GM18519 (cell line): ENCODE measurements at regions not wholly inside any gene's neighbourhood (a gene's known extent, or its start where the extent isn't known, plus 50 kb on each side); places are given as distances from the start of the nearest gene placed in this dataset.

Experiments used
- ATAC-seq: cut with Tn5 transposase; IDR thresholded peaks from one replicate; pipeline ENCODE4 v1.9.1; 2021; ENCODE audit warnings: mild to moderate bottlenecking, moderate library complexity; ENCODE audit not compliant: unreplicated experiment, low FRiP score

DNA sequence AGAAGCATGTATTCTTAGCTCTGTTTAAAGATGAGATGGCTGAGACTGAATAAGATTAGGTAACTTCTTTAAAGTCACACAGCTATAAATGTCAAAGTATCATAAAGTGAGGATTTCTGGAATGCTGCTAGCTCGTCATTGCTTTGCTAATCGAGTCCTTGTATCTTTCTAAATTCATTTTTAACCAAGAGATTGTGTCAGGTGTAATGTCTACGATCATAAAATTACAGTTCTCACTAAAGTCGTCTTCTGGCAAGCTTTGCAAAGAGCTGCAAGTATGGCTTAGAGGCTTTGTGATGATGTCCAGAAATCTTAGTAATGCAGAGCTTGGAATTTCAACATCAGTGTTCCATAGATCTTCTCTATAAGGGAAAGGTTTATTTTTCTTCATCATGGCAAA, 569.8 kb downstream of the LMO4 start:
- no peak for ATAC-seq

DNA sequence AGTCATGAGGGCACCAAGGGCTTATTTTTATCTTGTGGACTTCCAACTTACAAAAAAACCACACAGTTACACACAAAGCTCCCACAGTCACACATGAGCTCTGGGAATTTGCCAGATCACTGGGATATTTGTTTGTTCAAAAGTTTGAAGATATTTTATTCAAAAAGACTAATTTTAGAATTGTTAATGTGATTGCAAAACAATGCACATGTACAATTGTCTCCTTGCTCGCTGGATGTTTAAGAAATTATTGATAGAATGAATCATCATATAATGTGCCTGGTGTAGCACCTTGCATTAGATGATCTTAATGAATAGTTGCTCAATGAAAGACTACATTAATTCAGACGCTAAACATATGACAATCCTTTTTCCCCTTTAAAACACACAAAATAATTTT, 570.3 kb downstream of the LMO4 start:
- ATAC-seq, result no peak

DNA sequence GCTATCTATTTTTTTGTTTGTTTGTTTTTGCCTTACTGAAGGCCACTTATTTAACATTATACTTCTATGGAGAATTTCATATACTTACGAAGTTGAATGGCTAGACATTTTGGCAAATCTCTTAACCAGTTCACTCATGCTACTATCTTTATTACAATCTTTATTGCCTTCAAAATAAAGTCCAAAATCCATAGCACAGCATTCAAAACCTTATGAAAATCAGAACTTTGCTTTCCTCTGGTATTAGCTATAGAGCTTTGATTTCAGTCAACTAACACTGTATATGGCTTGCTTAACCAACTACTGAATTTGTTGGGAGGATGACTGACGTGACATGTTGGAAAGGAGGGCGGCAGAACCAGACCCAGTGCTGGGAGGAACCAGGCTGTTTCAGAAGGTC, 571.1 kb downstream of the LMO4 start:
- ATAC-seq, result no peak

DNA sequence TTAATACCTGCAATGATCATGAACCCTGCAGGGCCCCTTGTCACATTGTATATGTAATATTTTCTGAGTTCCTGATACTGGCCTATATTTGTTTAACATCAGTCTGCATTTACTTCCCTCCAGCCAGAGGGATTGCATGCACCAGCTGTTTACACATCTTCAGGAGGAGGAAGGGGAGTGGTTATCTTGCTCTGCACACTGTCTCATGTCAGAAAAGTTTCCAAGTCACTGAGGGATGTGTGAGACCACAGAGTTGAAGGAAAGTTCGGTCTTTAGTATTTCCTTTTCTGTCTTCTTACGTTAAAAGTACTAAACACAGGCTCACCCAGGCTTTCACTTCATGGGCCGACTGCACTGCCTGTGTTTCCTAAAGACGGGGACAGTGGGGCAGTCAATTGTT, 574.1 kb downstream of the LMO4 start:
- ATAC-seq, result no peak

DNA sequence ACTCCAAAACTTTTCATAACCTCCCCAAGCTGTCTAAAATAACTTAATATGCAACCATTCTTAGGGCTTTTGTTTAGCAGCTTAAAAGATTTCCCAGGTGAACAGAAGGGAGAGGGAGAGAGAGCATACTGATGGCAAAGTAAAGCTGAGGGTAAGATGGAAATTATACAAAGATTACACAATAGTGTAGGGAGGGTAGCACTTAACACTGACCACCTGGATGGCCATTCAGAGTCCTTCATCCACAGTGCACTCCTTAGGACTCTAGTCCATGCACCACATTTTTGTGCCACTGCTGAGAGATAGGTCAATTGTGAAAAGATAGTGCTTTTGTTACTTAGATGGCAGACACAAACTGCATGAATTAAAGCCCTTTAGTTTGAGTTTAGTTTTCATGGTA, 574.6 kb downstream of the LMO4 start:
- no peak for ATAC-seq

DNA sequence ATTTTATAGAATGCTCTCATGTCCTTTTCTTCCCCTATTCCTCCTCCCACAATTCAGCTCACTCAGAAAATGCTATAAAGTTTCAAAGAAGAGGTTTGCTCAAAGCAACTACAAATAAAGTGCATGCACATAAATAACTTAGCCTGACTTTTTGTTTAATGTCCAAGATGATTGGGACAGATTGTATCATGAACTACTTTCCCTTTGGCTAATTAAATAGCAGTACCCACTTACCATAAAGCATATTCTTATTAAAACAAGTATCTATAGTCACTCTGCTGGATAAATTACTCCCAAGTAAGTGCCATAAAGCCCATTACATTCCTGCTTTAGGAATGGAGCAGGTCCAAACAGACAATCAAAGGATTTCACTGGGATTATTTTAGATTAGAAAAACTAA, 576.0 kb downstream of the LMO4 start:
- no peak for ATAC-seq

DNA sequence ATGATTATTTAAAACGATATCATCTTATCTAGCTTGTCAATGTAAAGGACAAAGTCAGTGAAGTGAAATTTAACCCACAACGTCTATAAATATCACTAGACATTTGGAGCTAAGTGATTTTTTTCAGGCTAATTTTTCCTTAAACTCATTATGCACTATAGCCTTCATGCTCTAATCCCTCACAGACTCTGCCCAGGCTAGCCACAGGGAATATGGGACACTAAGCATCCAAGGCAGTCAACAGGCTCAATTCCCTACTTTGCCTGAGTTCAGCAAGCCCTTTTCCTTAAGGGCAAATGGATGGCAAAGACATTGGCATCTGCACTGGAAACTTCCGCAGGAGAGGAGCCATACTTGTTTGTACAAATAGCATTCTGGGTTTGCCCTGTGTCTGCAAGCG, 577.0 kb downstream of the LMO4 start:
- ATAC-seq, result no peak

DNA sequence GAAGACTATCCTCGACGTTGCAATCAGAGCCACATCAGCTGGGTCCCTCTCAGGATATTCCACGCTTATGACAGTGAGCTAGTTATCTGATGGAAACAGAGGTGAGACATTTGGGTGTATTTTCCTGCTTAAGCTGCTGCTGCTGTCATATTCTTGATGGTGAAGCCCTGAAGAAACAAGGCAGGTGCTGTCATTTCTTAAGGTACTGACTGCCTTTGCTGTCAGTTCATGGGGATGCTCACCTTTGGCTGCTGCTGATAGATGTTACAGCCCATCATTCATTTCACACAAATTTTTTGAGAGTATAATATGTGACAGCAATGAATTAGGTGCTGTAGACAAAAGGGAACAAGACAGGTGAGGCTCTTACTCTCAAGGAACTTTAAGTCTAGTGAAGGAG, 577.4 kb downstream of the LMO4 start:
- ATAC-seq, result no peak

DNA sequence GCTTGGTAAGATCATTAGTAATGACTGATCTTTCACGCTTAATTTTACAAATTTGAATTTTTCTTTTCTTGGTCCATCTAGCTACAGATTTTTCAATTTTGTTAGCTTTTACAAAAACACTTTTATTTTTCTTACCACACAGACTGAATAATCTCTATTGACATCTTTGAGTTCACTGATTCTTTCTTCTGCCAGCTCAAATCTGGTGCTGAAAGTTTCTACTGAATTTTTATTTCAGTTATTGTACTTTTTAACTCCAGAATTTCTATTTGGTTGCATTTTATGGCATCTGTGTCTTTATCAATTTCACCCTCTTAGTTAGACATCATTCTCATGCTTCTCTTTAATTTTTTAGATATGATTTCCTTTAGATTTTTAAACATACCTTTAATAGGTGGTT, 584.7 kb downstream of the LMO4 start:
- no peak for ATAC-seq

DNA sequence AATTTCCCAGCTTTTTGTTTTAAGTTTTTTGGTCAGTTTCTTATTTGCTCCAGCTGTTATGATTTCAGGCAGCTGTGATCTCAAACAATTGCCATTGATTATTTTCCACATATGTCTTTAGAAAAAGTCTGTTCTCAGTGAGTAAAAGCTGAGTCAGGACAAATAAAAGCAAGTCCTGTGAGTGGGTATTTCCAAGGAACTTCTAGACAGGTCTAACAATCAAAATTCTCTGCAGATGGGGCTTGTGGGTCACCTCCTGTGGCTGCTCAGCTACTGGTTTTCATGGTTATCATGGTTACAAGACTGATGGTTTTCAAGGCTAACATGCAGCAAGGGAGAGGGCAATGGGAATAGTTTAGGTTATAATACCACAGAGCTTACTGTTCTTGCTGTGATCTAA, 585.7 kb downstream of the LMO4 start:
- no peak for ATAC-seq

DNA sequence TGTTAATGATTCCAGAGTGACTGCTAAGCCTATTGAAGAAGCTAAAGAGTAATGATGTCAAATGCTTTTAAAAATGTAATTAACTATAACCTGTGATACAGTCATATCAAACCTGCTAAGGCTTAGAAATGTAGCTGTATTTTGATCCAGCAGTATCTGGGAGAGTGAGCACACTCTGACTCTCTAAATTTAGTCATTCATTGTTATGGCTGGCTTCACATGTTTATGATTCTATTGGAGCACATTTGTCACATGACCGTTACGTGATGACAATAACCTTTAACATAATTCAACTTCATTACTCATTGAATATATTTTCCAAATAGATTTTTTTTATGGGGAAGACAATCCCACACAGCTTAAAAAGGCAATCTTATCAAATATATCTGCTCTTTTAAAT, 587.1 kb downstream of the LMO4 start:
- ATAC-seq, result no peak

DNA sequence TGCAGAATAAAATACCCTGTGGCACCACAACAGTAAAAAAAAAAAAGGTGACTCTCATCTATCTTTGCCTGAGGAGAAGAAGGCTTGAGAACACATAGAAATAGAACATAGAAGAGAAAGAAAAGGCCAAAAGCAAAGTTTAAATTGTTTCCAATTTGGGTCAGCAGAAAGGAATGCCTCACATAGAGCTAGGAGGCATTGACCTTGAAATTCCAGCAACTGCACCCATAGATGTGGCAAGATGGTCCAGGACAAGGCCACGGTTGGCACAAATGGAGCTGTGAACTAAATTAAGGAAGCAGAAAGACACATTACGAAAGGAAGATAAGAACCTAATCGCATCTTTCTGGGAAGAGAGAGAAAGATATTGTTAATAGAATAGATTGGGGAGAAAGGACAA, 588.3 kb downstream of the LMO4 start:
- ATAC-seq, result no peak

DNA sequence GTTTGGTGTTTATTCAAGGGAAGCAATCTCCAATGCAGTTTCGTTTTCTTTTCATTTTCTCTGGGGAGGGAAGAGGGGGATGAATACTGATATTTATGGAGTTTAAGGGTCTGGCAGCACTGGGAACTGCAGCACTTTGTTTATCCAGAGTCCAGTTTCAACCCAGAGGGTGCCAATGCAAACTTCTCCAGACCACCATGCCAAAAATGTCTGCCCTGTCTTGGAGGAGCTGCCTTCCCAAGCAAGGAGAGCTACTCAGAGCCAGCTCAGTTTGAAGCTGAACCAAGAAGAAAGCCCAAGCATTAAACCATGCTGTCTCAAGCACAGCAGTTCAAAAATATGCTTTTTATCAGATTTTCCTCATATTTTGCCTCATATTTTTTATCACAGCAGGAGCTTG, 589.7 kb downstream of the LMO4 start:
- ATAC-seq, result no peak

DNA sequence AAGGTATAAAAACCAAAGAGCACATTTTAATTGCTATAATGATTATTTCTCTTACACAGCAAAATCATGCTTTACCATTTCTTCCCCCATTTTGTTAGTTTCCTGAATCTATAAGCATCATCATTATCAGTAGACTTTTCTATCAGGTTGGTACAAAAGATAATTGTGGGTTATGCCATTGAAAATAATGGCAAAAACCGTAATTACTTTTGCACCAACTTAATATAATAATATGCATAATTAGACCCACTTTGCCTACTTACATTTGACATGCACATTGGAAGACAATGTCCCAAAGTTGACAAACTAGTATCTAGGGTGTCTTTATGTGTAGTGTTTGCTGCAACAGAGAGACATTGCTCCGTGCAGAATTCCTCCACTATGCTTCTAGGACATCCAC, 594.2 kb downstream of the LMO4 start:
- no peak for ATAC-seq

DNA sequence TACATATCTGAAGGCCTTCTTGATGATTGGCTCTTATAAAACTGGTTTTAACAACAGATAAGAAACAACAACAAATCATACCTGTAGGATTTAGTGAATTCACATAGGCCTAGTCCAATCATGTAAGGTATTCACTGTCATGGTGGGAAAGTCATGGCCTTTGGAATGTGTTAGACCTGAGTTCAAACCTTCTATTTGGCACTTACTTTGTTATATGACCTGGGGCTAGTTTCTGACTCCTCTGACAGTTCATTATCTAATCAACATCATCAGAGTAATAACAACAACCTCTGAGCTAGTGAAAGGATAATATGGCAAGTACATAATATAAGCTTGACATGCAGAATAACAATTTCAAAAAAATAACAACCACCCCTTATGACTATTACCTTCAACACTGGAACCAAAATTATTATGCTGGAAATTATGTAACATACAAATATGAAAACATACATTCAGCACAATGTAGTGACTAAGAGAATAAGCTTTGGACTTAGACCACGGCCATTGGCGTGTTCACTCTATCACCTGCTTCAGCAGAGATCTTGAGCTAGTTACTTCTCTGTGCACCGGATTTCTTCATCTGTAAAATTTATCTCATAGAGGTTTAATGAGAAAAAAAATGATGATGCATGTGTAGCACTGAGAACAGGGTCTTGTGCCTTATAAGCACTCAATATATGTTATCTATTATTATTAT, 597.6 kb downstream of the LMO4 start:
- no peak for ATAC-seq

DNA sequence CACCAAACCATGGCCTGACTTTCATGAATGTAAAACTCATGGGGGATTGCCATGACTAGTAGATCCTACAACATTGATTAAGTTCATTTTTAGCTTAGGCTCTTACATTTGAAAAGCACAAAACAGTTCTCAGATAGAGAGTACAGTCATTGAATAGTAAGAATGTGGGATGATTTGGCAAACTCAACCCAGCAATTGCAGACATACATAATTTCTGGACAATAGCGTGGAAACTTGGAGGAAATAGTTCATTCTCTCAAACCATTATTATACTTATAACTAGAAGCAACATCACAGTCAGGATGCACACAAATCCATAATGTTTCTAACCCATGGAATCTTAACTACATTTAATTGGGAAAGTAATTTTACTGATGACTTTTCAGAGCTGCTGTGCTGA, 598.2 kb downstream of the LMO4 start:
- ATAC-seq, result no peak

DNA sequence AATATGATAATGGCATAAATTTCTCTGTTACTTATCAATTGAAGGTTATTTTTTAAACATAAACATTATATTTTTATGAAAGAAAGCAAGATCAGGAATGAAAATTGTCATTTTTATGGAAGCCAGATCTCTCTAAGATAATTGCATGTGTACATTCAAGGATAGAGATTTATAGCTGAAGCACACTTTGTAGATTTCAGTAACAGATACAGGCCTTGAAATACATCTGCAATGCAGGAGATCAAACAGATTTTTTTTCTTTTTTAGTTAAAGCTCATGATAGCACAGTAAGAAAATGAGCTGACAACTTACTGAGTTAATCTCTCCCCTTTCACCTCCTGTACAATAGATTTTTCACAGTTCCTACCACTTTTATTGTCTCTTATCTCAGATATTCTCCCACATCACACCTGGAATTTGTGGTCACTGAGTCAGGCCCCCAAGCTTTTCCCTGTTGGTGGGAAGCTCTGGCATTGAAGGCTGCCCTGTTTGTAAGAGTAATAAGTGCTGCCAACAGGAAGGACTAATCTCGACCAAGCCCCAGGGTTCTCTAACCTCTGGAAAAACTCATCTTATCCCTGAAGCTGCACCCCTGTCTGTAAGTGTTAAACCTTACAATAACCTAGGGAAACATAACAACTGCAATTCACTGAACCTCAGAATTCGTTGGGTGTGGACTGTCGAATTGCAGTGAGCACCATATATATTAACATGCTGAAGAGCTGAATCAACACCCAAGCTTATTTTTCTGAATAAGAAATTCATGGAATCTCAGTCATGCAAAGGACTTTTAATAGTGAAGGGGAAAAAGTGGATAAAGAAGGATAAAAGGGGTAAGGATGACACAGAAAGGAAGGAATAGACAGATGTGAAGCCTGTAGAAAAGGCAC, 599.0 kb downstream of the LMO4 start:
- ATAC-seq, result no peak

DNA sequence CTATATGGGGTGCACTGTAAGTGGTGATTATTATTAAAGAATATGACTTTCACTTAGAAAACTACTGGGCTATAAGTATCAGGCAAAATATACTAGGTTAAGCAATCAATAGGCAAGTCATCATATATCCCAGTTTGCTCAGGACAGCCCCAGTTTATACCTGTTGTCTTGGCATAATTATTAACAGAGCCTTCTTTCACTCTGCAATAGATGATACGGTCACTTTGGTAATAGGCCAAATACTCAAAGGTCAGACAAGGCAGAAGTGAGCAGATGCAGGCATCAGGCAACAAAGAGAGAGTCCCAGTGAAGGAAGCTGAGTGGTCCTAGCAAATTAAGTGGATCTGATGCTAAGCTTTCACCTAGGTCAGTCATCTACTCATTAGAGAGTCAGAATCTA, 599.9 kb downstream of the LMO4 start:
- ATAC-seq, result no peak

DNA sequence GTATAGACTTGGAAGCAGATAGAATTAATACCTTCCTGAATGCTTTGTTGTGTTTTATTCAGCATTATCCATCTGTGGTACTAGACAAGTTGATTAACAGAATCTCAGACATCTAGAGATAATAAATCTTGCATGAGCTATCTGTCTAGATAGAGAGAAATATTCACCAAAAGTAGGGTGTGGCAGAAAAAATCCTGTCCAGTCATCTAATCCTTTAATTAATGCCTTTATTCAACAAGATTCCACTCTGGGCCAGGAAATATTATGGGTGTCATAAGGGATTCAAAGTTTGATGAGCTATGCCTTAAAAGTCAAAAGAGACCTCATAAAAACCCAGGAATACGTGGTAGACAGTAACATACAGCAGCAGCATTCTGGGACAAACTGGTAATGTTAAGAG, 601.2 kb downstream of the LMO4 start:
- no peak for ATAC-seq

DNA sequence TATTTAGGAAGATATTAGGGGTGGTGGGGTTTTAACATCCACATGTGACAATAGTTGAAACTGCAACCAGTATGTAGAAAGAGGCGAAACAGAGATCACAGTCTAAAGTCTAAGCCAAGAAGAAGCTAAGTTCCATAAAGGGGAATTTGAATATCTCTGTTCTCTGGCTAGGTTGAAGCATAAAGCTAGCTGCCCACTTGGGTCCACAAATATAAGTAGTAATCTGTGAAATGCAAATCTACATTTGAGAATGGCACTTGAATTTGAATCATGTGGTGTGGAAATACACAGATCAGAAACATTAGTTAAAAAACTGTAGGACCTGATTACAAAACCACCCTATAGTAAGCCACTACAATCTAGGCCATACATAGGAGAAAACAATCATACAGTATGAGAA, 602.1 kb downstream of the LMO4 start:
- no peak for ATAC-seq

DNA sequence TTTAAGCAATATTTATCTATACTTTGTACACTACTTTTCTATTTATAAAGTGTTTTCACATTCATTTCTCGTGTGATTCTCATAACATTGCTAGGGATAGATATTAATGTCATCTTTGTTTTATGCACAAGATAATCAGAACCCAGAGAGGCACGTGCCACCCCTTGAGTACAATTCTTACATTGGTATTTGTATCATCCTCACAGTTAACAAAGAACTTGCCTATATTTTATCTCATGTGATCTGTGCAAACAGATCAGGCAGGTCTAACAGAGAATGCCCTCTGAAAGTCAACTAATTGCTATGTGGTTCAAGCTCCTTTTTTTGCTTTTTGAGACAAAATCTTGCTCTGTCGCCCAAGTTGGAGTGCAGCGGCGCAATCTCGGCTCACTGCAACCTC, 604.5 kb downstream of the LMO4 start:
- no peak for ATAC-seq

DNA sequence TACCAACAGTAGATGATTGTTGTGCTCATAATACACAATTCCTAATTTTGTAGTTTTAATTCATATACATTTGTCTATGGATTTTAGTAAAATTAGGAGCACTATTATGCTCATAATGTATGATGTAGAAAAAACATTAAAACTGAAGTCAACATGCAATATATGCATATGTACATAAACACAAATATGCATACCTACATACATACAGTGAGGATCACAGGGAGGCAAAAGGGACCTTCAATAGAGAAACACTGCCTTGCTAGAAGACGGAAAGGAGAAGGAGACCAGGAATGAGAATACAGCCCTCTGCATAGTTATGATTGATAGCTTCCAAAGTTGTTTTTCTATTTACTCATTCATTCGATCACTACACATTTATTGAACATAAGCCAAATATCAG, 606.5 kb downstream of the LMO4 start:
- no peak for ATAC-seq
